22Rv1 (cell line): ENCODE measurements at regions not wholly inside any gene's neighbourhood (a gene's known extent, or its start where the extent isn't known, plus 50 kb on each side); places are given as distances from the start of the nearest gene placed in this dataset.

ENCODE experiments used
- ZFX ChIP-seq: fragments of 450-650 bp; IDR thresholded peaks from 2 replicates; pipeline ENCODE4 v1.6.1; 2017; ENCODE audit warnings: antibody characterized with exemption, borderline replicate concordance
- TF ChIP-seq, protein P1 (sequence below): fragments of 450-650 bp; IDR thresholded peaks from 2 replicates; pipeline ENCODE4 v1.5.1; 2017; ENCODE audit warnings: mild to moderate bottlenecking

DNA sequence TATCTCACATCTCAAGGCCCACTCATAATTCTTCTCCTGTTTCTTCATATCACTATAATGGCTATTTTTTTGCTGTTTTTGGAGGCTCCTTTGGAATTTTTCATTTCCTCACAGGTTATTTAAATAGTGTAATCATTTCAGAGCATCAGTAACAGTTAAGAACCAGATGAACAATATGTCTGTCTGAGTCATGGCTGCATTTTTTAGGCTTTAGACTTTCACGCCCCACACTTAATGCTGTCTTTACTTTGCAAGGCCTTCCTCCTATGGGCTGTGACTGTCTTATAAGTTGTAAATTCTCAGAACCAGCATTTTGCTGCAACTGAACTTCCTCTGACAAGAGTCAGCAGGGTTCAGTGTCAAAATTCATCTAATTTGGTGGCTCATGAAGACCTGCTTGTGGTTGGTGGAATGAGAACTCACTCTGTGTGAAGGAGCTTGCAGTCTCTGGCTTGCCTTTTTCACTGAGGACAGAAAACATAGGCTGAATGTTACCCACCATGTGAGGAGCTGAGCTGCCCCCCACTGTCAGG lies 56.1 kb upstream of the NLGN4Y start:
- TF ChIP-seq, protein P1, sequence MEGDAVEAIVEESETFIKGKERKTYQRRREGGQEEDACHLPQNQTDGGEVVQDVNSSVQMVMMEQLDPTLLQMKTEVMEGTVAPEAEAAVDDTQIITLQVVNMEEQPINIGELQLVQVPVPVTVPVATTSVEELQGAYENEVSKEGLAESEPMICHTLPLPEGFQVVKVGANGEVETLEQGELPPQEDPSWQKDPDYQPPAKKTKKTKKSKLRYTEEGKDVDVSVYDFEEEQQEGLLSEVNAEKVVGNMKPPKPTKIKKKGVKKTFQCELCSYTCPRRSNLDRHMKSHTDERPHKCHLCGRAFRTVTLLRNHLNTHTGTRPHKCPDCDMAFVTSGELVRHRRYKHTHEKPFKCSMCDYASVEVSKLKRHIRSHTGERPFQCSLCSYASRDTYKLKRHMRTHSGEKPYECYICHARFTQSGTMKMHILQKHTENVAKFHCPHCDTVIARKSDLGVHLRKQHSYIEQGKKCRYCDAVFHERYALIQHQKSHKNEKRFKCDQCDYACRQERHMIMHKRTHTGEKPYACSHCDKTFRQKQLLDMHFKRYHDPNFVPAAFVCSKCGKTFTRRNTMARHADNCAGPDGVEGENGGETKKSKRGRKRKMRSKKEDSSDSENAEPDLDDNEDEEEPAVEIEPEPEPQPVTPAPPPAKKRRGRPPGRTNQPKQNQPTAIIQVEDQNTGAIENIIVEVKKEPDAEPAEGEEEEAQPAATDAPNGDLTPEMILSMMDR = no peak
- TF ChIP-seq ZFX = no peak
